ENCODE measurements at regions not wholly inside any gene's neighbourhood (a gene's known extent, or its start where the extent isn't known, plus 50 kb on each side); places are given as distances from the start of the nearest gene placed in this dataset.

- peaks cover 8% of the 10 kb centered on the region; the same call in 1 of the 2 replicates for H3K4me1 ChIP-seq (ENCODE audit: insufficient read depth, low read length)
- H3K36me3 Mint-ChIP-seq (ENCODE audit: insufficient read depth in 1 of 3, low read depth in 3 of 3), result peaks cover 9 to 18% (median 13%) of the 10 kb centered on the region in 3 experiments
Measured at GRCh38 chr2:8251856-8252255, 430.0 kb upstream of the ID2 start.

More at GRCh38 chr2:8251856-8252255, 430.0 kb upstream of the ID2 start:
- no peak overlapping the region for H2AK5ac ChIP-seq (ENCODE audit: insufficient read length, low read length)
- no peak overlapping the region for H3K4me3 Mint-ChIP-seq
- no peak overlapping the region for H2BK15ac ChIP-seq (ENCODE audit: low read depth, low read length)
- H2BK120ac ChIP-seq (ENCODE audit: low read depth, low read length, poor library complexity, severe bottlenecking), result no peak overlapping the region
- no peaks in the 10 kb centered on the region for H3K79me2 ChIP-seq (ENCODE audit: insufficient read depth, low read length)
- no peak for TF ChIP-seq CTCF (conservative IDR thresholded peaks at IDR 0.05)
- H3K27ac Mint-ChIP-seq, result no peak overlapping the region
- no peak overlapping the region for H2BK5ac ChIP-seq (ENCODE audit: insufficient read length, low read length)
- H3K79me1 ChIP-seq (ENCODE audit: insufficient read depth, low read depth, low read length, poor library complexity, severe bottlenecking), result no peaks in the 10 kb centered on the region
- no peak overlapping the region for H4K8ac ChIP-seq (replicated peaks; ENCODE audit: insufficient read length, low read depth, low read length)
- H3K27ac ChIP-seq (ENCODE audit: insufficient read length, low read depth, low read length), result no peak overlapping the region
- no peak overlapping the region for H2BK12ac ChIP-seq (ENCODE audit: insufficient read length, low read depth, low read length)
- H3K23ac ChIP-seq (ENCODE audit: insufficient read length, low read depth, low read length), result no peak overlapping the region
- WGBS (ENCODE audit: extremely low coverage, insufficient read length, low lambda C conversion rate), result no CpG with 5 or more reads among the region's 7 CpGs
- peaks cover 3% of the 10 kb centered on the region for H3K27me3 Mint-ChIP-seq (ENCODE audit: low read depth)
- no peak overlapping the region for H4K5ac ChIP-seq (ENCODE audit: insufficient read length, low read depth, low read length)
- H3K9me3 Mint-ChIP-seq, result peaks cover 14 to 20% of the 10 kb centered on the region in 2 experiments
- H3T11ph ChIP-seq (ENCODE audit: low read length), result no peak overlapping the region
- H2BK20ac ChIP-seq (ENCODE audit: low read depth, low read length, poor library complexity, severe bottlenecking), result no peak overlapping the region
- H3K27me3 ChIP-seq (ENCODE audit: insufficient read depth, low read length), result no peaks in the 10 kb centered on the region
- H3K4ac ChIP-seq (ENCODE audit: low read depth, low read length), result no peak overlapping the region
- no peak overlapping the region for H3K4me2 ChIP-seq (ENCODE audit: insufficient read depth, insufficient read length, low read length)
- H3K56ac ChIP-seq (ENCODE audit: insufficient read length, low read depth, low read length), result no peak overlapping the region
- no peak overlapping the region for H3K14ac ChIP-seq (ENCODE audit: insufficient read depth, low read length)
- no peak overlapping the region for H2AFZ ChIP-seq (ENCODE audit: low read length)
- H3K18ac ChIP-seq (ENCODE audit: insufficient read length, low read depth, low read length), result no peak overlapping the region
- no peak for DNase-seq
- no peaks in the 10 kb centered on the region for H3K23me2 ChIP-seq (ENCODE audit: insufficient read length, low read depth, low read length, poor library complexity, severe bottlenecking)
- peaks cover 38 to 41% of the 10 kb centered on the region in 2 experiments for H3K4me1 Mint-ChIP-seq
- H4K91ac ChIP-seq (ENCODE audit: insufficient read length, low read depth, low read length), result no peak overlapping the region
- no peaks in the 10 kb centered on the region for H4K20me1 ChIP-seq (ENCODE audit: control insufficient read depth, insufficient read depth, insufficient read length)
- H3K9ac ChIP-seq (ENCODE audit: extremely low read depth, insufficient read length, low read length), result no peak overlapping the region
- H3K9me3 ChIP-seq (ENCODE audit: control insufficient read depth, low read depth, low read length), result no peaks in the 10 kb centered on the region

Data from H9 (cell line).